ENCODE measurements at regions not wholly inside any gene's neighbourhood (a gene's known extent, or its start where the extent isn't known, plus 50 kb on each side); places are given as distances from the start of the nearest gene placed in this dataset.

DNA sequence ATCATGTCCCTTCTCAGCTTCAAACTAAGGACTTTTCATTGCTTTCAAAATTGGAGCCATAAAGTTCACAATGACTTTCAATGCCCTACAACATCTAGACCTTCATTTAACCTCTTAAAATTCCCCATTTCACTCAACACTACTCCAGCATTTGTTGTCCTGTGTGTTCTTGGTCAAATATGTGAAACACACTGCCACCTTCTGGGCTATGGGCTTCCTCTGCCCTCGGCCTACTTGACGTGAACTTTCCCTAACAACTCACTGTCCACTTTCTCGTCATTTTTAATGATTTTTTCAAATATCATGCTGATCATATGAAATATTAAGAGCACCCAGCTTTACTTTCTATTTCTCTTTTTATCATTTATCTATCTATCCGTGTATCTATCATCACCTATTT is 2018.4 kb downstream of the NCAM2 start:
- TF ChIP-seq, protein P1, sequence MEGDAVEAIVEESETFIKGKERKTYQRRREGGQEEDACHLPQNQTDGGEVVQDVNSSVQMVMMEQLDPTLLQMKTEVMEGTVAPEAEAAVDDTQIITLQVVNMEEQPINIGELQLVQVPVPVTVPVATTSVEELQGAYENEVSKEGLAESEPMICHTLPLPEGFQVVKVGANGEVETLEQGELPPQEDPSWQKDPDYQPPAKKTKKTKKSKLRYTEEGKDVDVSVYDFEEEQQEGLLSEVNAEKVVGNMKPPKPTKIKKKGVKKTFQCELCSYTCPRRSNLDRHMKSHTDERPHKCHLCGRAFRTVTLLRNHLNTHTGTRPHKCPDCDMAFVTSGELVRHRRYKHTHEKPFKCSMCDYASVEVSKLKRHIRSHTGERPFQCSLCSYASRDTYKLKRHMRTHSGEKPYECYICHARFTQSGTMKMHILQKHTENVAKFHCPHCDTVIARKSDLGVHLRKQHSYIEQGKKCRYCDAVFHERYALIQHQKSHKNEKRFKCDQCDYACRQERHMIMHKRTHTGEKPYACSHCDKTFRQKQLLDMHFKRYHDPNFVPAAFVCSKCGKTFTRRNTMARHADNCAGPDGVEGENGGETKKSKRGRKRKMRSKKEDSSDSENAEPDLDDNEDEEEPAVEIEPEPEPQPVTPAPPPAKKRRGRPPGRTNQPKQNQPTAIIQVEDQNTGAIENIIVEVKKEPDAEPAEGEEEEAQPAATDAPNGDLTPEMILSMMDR (IDR thresholded peaks at IDR 0.05; ENCODE audit: insufficient read depth, low read length, poor library complexity, severe bottlenecking), result peak; percentile 40
- no peak for TF ChIP-seq EZH2phosphoT487 (conservative IDR thresholded peaks at IDR 0.05; ENCODE audit: low read length)
